CD4-positive, alpha-beta T cell (primary cell): ENCODE measurements at regions not wholly inside any gene's neighbourhood (a gene's known extent, or its start where the extent isn't known, plus 50 kb on each side); places are given as distances from the start of the nearest gene placed in this dataset.

Source experiments
- ATAC-seq: fragments of 200-7000 bp; cut with Tn5 transposase; one replicate; pipeline ENCODE4 v1.10.0; 2022; ENCODE audit warnings: mild to moderate bottlenecking; ENCODE audit not compliant: poor library complexity
- CTCF ChIA-PET: fragments of 350-600 bp; sonication (Branson Sonifier 250); formaldehyde crosslinking; loops from one replicate; lab custom pipeline; 2021; ENCODE audit warnings: antibody characterized with exemption, inconsistent platforms; lab: Charles Lee
- POLR2A ChIA-PET: fragments of 350-600 bp; sonication (Branson Sonifier 250); formaldehyde crosslinking; loops from one replicate; lab custom pipeline; 2021; ENCODE audit warnings: antibody characterized with exemption, inconsistent platforms; lab: Charles Lee
- DNase-seq, 14 experiments: peaks; one replicate each; pipeline ENCODE4 v3.0.0-alpha.2; 2013 to 2020; ENCODE audit warnings: mixed read lengths in 2 of 14
- H3K27ac ChIP-seq, 2 donors: one replicate each; pipeline versions ENCODE4 v1.5.1 to v1.7.0; 2013; ENCODE audit warnings: low read length in 2 of 2, low read depth in 1 of 2, mild to moderate bottlenecking in 1 of 2
- H3K27me3 ChIP-seq, 2 experiments: 1 replicate in 1 of 2; 2 replicates in 1 of 2; pipeline versions ENCODE4 v1.6.1 to v1.7.0; 2013; ENCODE audit warnings: low read length in 2 of 2, control low read depth in 1 of 2, mild to moderate bottlenecking in 1 of 2, moderate library complexity in 1 of 2; ENCODE audit not compliant: insufficient read depth in 2 of 2, control insufficient read depth in 1 of 2
- H3K36me3 ChIP-seq: one replicate; pipeline ENCODE4 v1.6.1; 2013; ENCODE audit warnings: low read length, control low read depth; ENCODE audit not compliant: insufficient read depth
- H3K4me1 ChIP-seq: one replicate; pipeline ENCODE4 v1.6.1; 2013; ENCODE audit warnings: low read length, control low read depth; ENCODE audit not compliant: insufficient read depth
- H3K4me3 ChIP-seq: one replicate; pipeline ENCODE4 v1.5.1; 2013; ENCODE audit warnings: mild to moderate bottlenecking, low read length, moderate library complexity
- H3K9me3 ChIP-seq, 2 experiments: 1 replicate in 1 of 2; 2 replicates in 1 of 2; pipeline versions ENCODE4 v1.6.1 to v1.7.0; 2013; ENCODE audit warnings: low read length in 2 of 2, mild to moderate bottlenecking in 2 of 2, control low read depth in 1 of 2, moderate library complexity in 1 of 2; ENCODE audit not compliant: control insufficient read depth in 1 of 2, insufficient read depth in 1 of 2
- H3K27ac Mint-ChIP-seq: one replicate; pipeline ENCODE4 v1.8.0; 2020; ENCODE audit warnings: mixed read lengths
- H3K27me3 Mint-ChIP-seq: one replicate; pipeline ENCODE4 v1.8.0; 2021; ENCODE audit warnings: mixed read lengths
- H3K36me3 Mint-ChIP-seq: one replicate; pipeline ENCODE4 v1.8.0; 2021; ENCODE audit warnings: low read depth, mixed read lengths
- H3K4me1 Mint-ChIP-seq: one replicate; pipeline ENCODE4 v1.8.0; 2021; ENCODE audit warnings: low read depth, mixed read lengths
- H3K4me3 Mint-ChIP-seq: one replicate; pipeline ENCODE4 v1.8.0; 2020; ENCODE audit warnings: mild to moderate bottlenecking, mixed read lengths
- H3K9me3 Mint-ChIP-seq: one replicate; pipeline ENCODE4 v1.8.0; 2020; ENCODE audit warnings: mixed read lengths
- CTCF ChIP-seq: fragments of 200-600 bp; IDR thresholded peaks from one replicate; pipeline ENCODE4 v1.8.0; 2022; ENCODE audit warnings: antibody characterized with exemption, mild to moderate bottlenecking
- intact Hi-C, 2 experiments: fragments of 100-400 bp; cut with DNase I in 1 of 2; cut with micrococcal nuclease in 1 of 2; formaldehyde crosslinking; loops; one replicate each; pipeline versions ENCODE4 v1.15.1 to v1.9.0; 2023 to 2025; cut with DNase I, micrococcal nuclease

GRCh38 chr12:4852308-4852707 is 57.4 kb upstream of the KCNA1 start:
- no peak for ATAC-seq
- CTCF ChIA-PET: no interaction called here

GRCh38 chr12:4852911-4853310 is 56.8 kb upstream of the KCNA1 start:
- intact Hi-C loops: loop anchor here (10.0 kb wide), 2 partner anchors 232 to 498 kb away; no protein-coding TSS in a partner anchor
- H3K4me3 ChIP-seq: no peak overlapping the region
- Mint-ChIP-seq H3K9me3 (no peaks in the 10 kb centered on the region), H3K27ac (no peak overlapping the region), H3K27me3 (peaks cover 5% of the 10 kb centered on the region), H3K4me3 (no peak overlapping the region), H3K36me3 (no peaks in the 10 kb centered on the region), H3K4me1 (peaks cover 18% of the 10 kb centered on the region)
- H3K9me3 ChIP-seq: no peaks in the 10 kb centered on the region
- peaks cover 11% of the 10 kb centered on the region for H3K4me1 ChIP-seq
- H3K36me3 ChIP-seq: no peaks in the 10 kb centered on the region
- TF ChIP-seq CTCF: no peak
- ChIA-PET POLR2A (no interaction called here), CTCF (no interaction called here)
- peaks cover 0 to under 1% of the 10 kb centered on the region in 2 experiments for H3K27me3 ChIP-seq
- ATAC-seq: no peak
- no peak for DNase-seq
- H3K27ac ChIP-seq: no peak overlapping the region

More at GRCh38 chr12:4852308-4852707, 57.4 kb upstream of the KCNA1 start:
- H3K27me3 Mint-ChIP-seq: no peaks in the 10 kb centered on the region
- intact Hi-C loops: loop anchor here (10.0 kb wide), 2 partner anchors 232 to 498 kb away; no protein-coding TSS in a partner anchor
- Histone ChIP-seq H3K9me3 (no peaks in the 10 kb centered on the region), H3K36me3 (no peaks in the 10 kb centered on the region), H3K27me3 (no peaks in the 10 kb centered on the region), H3K27ac (no peak overlapping the region), H3K4me1 (peaks cover 5% of the 10 kb centered on the region), H3K4me3 (no peak overlapping the region)
- TF ChIP-seq CTCF: no peak
- H3K27ac Mint-ChIP-seq: no peak overlapping the region
- H3K36me3 Mint-ChIP-seq: no peaks in the 10 kb centered on the region
- no peak for DNase-seq
- no peaks in the 10 kb centered on the region for H3K9me3 Mint-ChIP-seq
- no peak overlapping the region for H3K4me3 Mint-ChIP-seq
- POLR2A ChIA-PET: no interaction called here
- peaks cover 12% of the 10 kb centered on the region for H3K4me1 Mint-ChIP-seq

- no peaks in the 10 kb centered on the region for H3K9me3 ChIP-seq
- H3K4me3 Mint-ChIP-seq: no peak overlapping the region
- TF ChIP-seq CTCF: peak; percentile 84
- H3K4me1 Mint-ChIP-seq: peaks cover 17% of the 10 kb centered on the region
- CTCF ChIA-PET: interaction anchor here (0.6 to 1.4 kb wide), 4 partner anchors 30 to 78 kb away, joined by 3 read pairs; no protein-coding TSS in a partner anchor
- H3K9me3 Mint-ChIP-seq: no peaks in the 10 kb centered on the region
- H3K36me3 Mint-ChIP-seq: no peaks in the 10 kb centered on the region
- intact Hi-C loops: loop anchor here (5.0 to 10.0 kb wide), 5 partner anchors 147 to 942 kb away; no protein-coding TSS in a partner anchor
- POLR2A ChIA-PET: no interaction called here
- H3K27ac ChIP-seq: no peak overlapping the region
- peaks cover 21% of the 10 kb centered on the region for H3K27me3 Mint-ChIP-seq
- no peak overlapping the region for H3K4me3 ChIP-seq
- peak in 12 of 14 experiments; percentile 8 to 80 (median 33) for DNase-seq
- no peak overlapping the region for H3K27ac Mint-ChIP-seq
- peaks cover 16% of the 10 kb centered on the region for H3K4me1 ChIP-seq
- peak; percentile 71 for ATAC-seq
- no peaks in the 10 kb centered on the region for H3K36me3 ChIP-seq
- H3K27me3 ChIP-seq: peaks cover 0 to 9% of the 10 kb centered on the region in 2 experiments
Observed at GRCh38 chr12:4855121-4855924, 54.4 kb upstream of the KCNA1 start.
